Heart right ventricle (tissue), 16 donors: ENCODE measurements at regions not wholly inside any gene's neighbourhood (a gene's known extent, or its start where the extent isn't known, plus 50 kb on each side); places are given as distances from the start of the nearest gene placed in this dataset.

ENCODE experiments used
- ATAC-seq, 8 donors: fragments of 200-7000 bp; cut with Tn5 transposase; one replicate each; pipeline ENCODE4 v1.9.1; 2020; ENCODE audit warnings: mild to moderate bottlenecking in 8 of 8, moderate library complexity in 8 of 8, moderate number of reproducible peaks in 1 of 8
- DNase-seq, 2 donors: peaks; one replicate each; pipeline ENCODE4 v3.0.0-alpha.2; 2020
- H3K27ac ChIP-seq, 10 donors: fragments of 200-600 bp; sonication (generic) in 2 of 10; one replicate each; pipeline versions ENCODE4 v1.5.0 to v1.8.0; 2020 to 2022; ENCODE audit warnings: mild to moderate bottlenecking in 3 of 10
- H3K27me3 ChIP-seq, 7 donors: fragments of 200-600 bp; one replicate each; pipeline ENCODE4 v1.8.0; 2021 to 2022; ENCODE audit warnings: mild to moderate bottlenecking in 2 of 7
- H3K36me3 ChIP-seq, 9 donors: fragments of 200-600 bp; sonication (generic) in 1 of 9; one replicate each; pipeline versions ENCODE4 v1.5.0 to v1.8.0; 2020 to 2022; ENCODE audit warnings: mild to moderate bottlenecking in 2 of 9
- H3K4me1 ChIP-seq, 9 donors: fragments of 200-600 bp; sonication (generic) in 1 of 9; one replicate each; pipeline versions ENCODE4 v1.5.0 to v1.8.0; 2020 to 2022; ENCODE audit warnings: mild to moderate bottlenecking in 4 of 9
- H3K4me3 ChIP-seq, 10 donors: fragments of 200-600 bp; sonication (generic) in 2 of 10; one replicate each; pipeline versions ENCODE4 v1.5.0 to v1.8.0; 2020 to 2022; ENCODE audit warnings: mild to moderate bottlenecking in 7 of 10, moderate library complexity in 2 of 10
- H3K9me3 ChIP-seq, 11 donors: fragments of 200-600 bp in 10 of 11; sonication (generic) in 2 of 11; one replicate each; pipeline versions ENCODE4 v1.5.0 to v1.8.0; 2013 to 2022; ENCODE audit warnings: mild to moderate bottlenecking in 2 of 11, control low read depth in 1 of 11, moderate library complexity in 1 of 11
- CTCF ChIP-seq, 9 donors: fragments of 200-600 bp; sonication (generic) in 2 of 9; IDR thresholded peaks; one replicate each; pipeline versions ENCODE4 v1.5.0 to v1.8.0; 2021 to 2022; ENCODE audit warnings: antibody characterized with exemption in 9 of 9, mild to moderate bottlenecking in 5 of 9, moderate library complexity in 1 of 9
- WGBS, 2 donors: extraction: QIAGEN DNeasy Blood & Tissue Kit; methylation state at CpG; one replicate each; pipeline ENCODE4 v1.1.7; 2013; ENCODE audit warnings: inconsistent platforms in 1 of 2; 5-methylcytosine and 5-hydroxymethylcytosine counted together
- intact Hi-C, 10 donors: fragments of 100-400 bp; cut with DNase I; formaldehyde crosslinking; loops; one replicate each; pipeline versions ENCODE4 v1.11.1 to v1.14.2; 2022
- donor health status: Arrhythmogenic right ventricular cardiomyopathy.
- donor health status: ischemic (EF 13 %, LVEDD 7.1; RV severe dilation, severe dysfunction).
- donor health status: healthy with polysubstance abuse.
- donor health status: DM: no; HTN: yes; CAD: no.
- donor health status: DM: no; HTN: no; CAD: no.
- donor health status: ischemic (EF 25% LVEDD 6.9; RV normal size, moderate dysfunction).
- donor health status: ischemic (EF 25% LVEDD 5.7; RV mildly dilated, moderate dysfunction).
- donor health status: healthy.
- donor health status: DM: yes; HTN: yes; CAD: no.
- donor health status: Ischemic cardiomyopathy.
- donor health status: ischemic (EF 35%, LVEDD 5.7; RV mildly dilated, moderate dysfunction).
- donor health status: nonischemic (EF 11% LVEDD 7.7; RV severe dilation, severe dysfunction).
- donor health status: DM: yes; HTN: yes; CAD: no.
- donor health status: PGD.
- donor health status: ischemic (EF 29% LVEDD 5.4; RV normal size, mild dysfunction).
- donor health status: nonischemic (EF 23%, LVEDD 6.1; RV moderate dilation, normal function).

GRCh38 chr5:3034449-3034848 is 283.0 kb upstream of the IRX2 start:
- Histone ChIP-seq H3K4me3 (no peak overlapping the region), H3K9me3 (peaks cover 0 to 4% (median 0%) of the 10 kb centered on the region in 11 donors), H3K36me3 (no peaks in the 10 kb centered on the region), H3K4me1 (no peaks in the 10 kb centered on the region), H3K27me3 (no peaks in the 10 kb centered on the region), H3K27ac (no peak overlapping the region)
- ATAC-seq (no peak), DNase-seq (no peak)
- 78 to 83% methylated on average over 3 of the region's 3 CpGs for WGBS, 2 donors
- TF ChIP-seq CTCF (IDR thresholded peaks at IDR 0.05): no peak
- intact Hi-C loops: no loop called here

GRCh38 chr5:3033033-3033755 is 281.7 kb upstream of the IRX2 start:
- H3K36me3 ChIP-seq: no peaks in the 10 kb centered on the region
- H3K4me3 ChIP-seq: no peak overlapping the region
- ATAC-seq (no peak), DNase-seq (no peak)
- no peak overlapping the region for H3K27ac ChIP-seq
- no peaks in the 10 kb centered on the region for H3K4me1 ChIP-seq
- intact Hi-C loops: no loop called here
- peaks cover 0 to 4% (median 0%) of the 10 kb centered on the region in 11 donors for H3K9me3 ChIP-seq
- WGBS, 2 donors: 76 to 79% methylated on average over 12 of the region's 12 CpGs
- no peak for TF ChIP-seq CTCF (IDR thresholded peaks at IDR 0.05)
- no peaks in the 10 kb centered on the region for H3K27me3 ChIP-seq

GRCh38 chr5:3032513-3032912 is 281.0 kb upstream of the IRX2 start:
- no peak for ATAC-seq
- Histone ChIP-seq H3K36me3 (no peaks in the 10 kb centered on the region), H3K27me3 (no peaks in the 10 kb centered on the region), H3K4me3 (no peak overlapping the region), H3K4me1 (no peaks in the 10 kb centered on the region), H3K27ac (no peak overlapping the region), H3K9me3 (peaks cover 0 to 5% (median 0%) of the 10 kb centered on the region in 11 donors)
- DNase-seq: no peak
- TF ChIP-seq CTCF (IDR thresholded peaks at IDR 0.05): no peak
- intact Hi-C loops: no loop called here
- 61 to 70% methylated on average over 6 of the region's 6 CpGs for WGBS, 2 donors

GRCh38 chr5:3031733-3032378 is 280.4 kb upstream of the IRX2 start:
- DNase-seq (no peak), ATAC-seq (no peak)
- WGBS, 2 donors: 84 to 90% methylated on average over 16 of the region's 16 CpGs
- H3K4me3 ChIP-seq: no peak overlapping the region
- TF ChIP-seq CTCF (IDR thresholded peaks at IDR 0.05): no peak
- intact Hi-C loops: no loop called here
- H3K27me3 ChIP-seq: no peaks in the 10 kb centered on the region
- H3K4me1 ChIP-seq: no peaks in the 10 kb centered on the region
- peaks cover 0 to 11% (median 0%) of the 10 kb centered on the region in 11 donors for H3K9me3 ChIP-seq
- H3K27ac ChIP-seq: no peak overlapping the region
- no peaks in the 10 kb centered on the region for H3K36me3 ChIP-seq
